ENCODE measurements at regions not wholly inside any gene's neighbourhood (a gene's known extent, or its start where the extent isn't known, plus 50 kb on each side); places are given as distances from the start of the nearest gene placed in this dataset.
"Not testable (repeated sequence)": the region's sequence is repeated elsewhere in the genome, so short reads cannot be mapped to it uniquely, and the experiment has no call there.

- DNase-seq = no peak
- in situ Hi-C loops (cut with MboI; ENCODE audit: low pct_unique_long_range_greater_than_20kb, low sequenced_read_pairs) = no loop called here
Observed at GRCh38 chr13:62433660-62434059, 1018.0 kb upstream of the PCDH20 start.

GRCh38 chr13:62432906-62433305, 1017.3 kb upstream of the PCDH20 start:
- in situ Hi-C loops (cut with MboI; ENCODE audit: low pct_unique_long_range_greater_than_20kb, low sequenced_read_pairs) = no loop called here

GRCh38 chr13:62432295-62432694, 1016.6 kb upstream of the PCDH20 start:
- in situ Hi-C loops (cut with MboI; ENCODE audit: low pct_unique_long_range_greater_than_20kb, low sequenced_read_pairs) = no loop called here
- no peak for DNase-seq

More at GRCh38 chr13:62432906-62433305, 1017.3 kb upstream of the PCDH20 start:
- DNase-seq = no peak

GRCh38 chr13:62431852-62432251, 1016.2 kb upstream of the PCDH20 start:
- in situ Hi-C loops (cut with MboI; ENCODE audit: low pct_unique_long_range_greater_than_20kb, low sequenced_read_pairs) = no loop called here
- DNase-seq = no peak

GRCh38 chr13:62418872-62419271, 1003.2 kb upstream of the PCDH20 start:
- in situ Hi-C loops (cut with MboI; ENCODE audit: low pct_unique_long_range_greater_than_20kb, low sequenced_read_pairs) = no loop called here
- no peak for DNase-seq

- in situ Hi-C loops (cut with MboI; ENCODE audit: low pct_unique_long_range_greater_than_20kb, low sequenced_read_pairs) = no loop called here
- DNase-seq = no peak
Observed at GRCh38 chr13:62418376-62418775, 1002.7 kb upstream of the PCDH20 start.

GRCh38 chr13:62407871-62408270, 992.2 kb upstream of the PCDH20 start:
- no peak for DNase-seq
- in situ Hi-C loops (cut with MboI; ENCODE audit: low pct_unique_long_range_greater_than_20kb, low sequenced_read_pairs) = no loop called here

- DNase-seq = no peak
- in situ Hi-C loops (cut with MboI; ENCODE audit: low pct_unique_long_range_greater_than_20kb, low sequenced_read_pairs) = no loop called here
Observed at GRCh38 chr13:62388515-62388914, 972.9 kb upstream of the PCDH20 start.

- in situ Hi-C loops (cut with MboI; ENCODE audit: low pct_unique_long_range_greater_than_20kb, low sequenced_read_pairs) = no loop called here
- DNase-seq = no peak
Observed at GRCh38 chr13:62387647-62388046, 972.0 kb upstream of the PCDH20 start.

GRCh38 chr13:62379241-62379640, 963.6 kb upstream of the PCDH20 start:
- DNase-seq; in situ Hi-C loops (cut with MboI; ENCODE audit: low pct_unique_long_range_greater_than_20kb, low sequenced_read_pairs): not testable (repeated sequence)

GRCh38 chr13:62377838-62378237, 962.2 kb upstream of the PCDH20 start:
- DNase-seq = no peak
- in situ Hi-C loops (cut with MboI; ENCODE audit: low pct_unique_long_range_greater_than_20kb, low sequenced_read_pairs) = no loop called here

- DNase-seq = no peak
- in situ Hi-C loops (cut with MboI; ENCODE audit: low pct_unique_long_range_greater_than_20kb, low sequenced_read_pairs) = no loop called here
Observed at GRCh38 chr13:62375653-62376052, 960.0 kb upstream of the PCDH20 start.

- in situ Hi-C loops (cut with MboI; ENCODE audit: low pct_unique_long_range_greater_than_20kb, low sequenced_read_pairs) = no loop called here
- no peak for DNase-seq
Observed at GRCh38 chr13:62371737-62372136, 956.1 kb upstream of the PCDH20 start.

- DNase-seq; in situ Hi-C loops (cut with MboI; ENCODE audit: low pct_unique_long_range_greater_than_20kb, low sequenced_read_pairs): not testable (repeated sequence)
Observed at GRCh38 chr13:62367971-62368370, 952.3 kb upstream of the PCDH20 start.

- no peak for DNase-seq
- in situ Hi-C loops (cut with MboI; ENCODE audit: low pct_unique_long_range_greater_than_20kb, low sequenced_read_pairs) = no loop called here
Observed at GRCh38 chr13:62360609-62361008, 945.0 kb upstream of the PCDH20 start.

- in situ Hi-C loops (cut with MboI; ENCODE audit: low pct_unique_long_range_greater_than_20kb, low sequenced_read_pairs) = no loop called here
- DNase-seq = no peak
Observed at GRCh38 chr13:62358646-62358932, 942.9 kb upstream of the PCDH20 start.

- peak; percentile 60 for DNase-seq
- in situ Hi-C loops (cut with MboI; ENCODE audit: low pct_unique_long_range_greater_than_20kb, low sequenced_read_pairs) = no loop called here
Observed at GRCh38 chr13:62357887-62358645, 942.4 kb upstream of the PCDH20 start.

- in situ Hi-C loops (cut with MboI; ENCODE audit: low pct_unique_long_range_greater_than_20kb, low sequenced_read_pairs) = no loop called here
- DNase-seq = no peak
Observed at GRCh38 chr13:62356977-62357376, 941.3 kb upstream of the PCDH20 start.

- no peak for DNase-seq
- in situ Hi-C loops (cut with MboI; ENCODE audit: low pct_unique_long_range_greater_than_20kb, low sequenced_read_pairs) = no loop called here
Observed at GRCh38 chr13:62337109-62337880, 921.6 kb upstream of the PCDH20 start.

- no peak for DNase-seq
- in situ Hi-C loops (cut with MboI; ENCODE audit: low pct_unique_long_range_greater_than_20kb, low sequenced_read_pairs) = no loop called here
Observed at GRCh38 chr13:62336507-62336906, 920.9 kb upstream of the PCDH20 start.

GRCh38 chr13:62333466-62333865, 917.8 kb upstream of the PCDH20 start:
- DNase-seq = no peak
- in situ Hi-C loops (cut with MboI; ENCODE audit: low pct_unique_long_range_greater_than_20kb, low sequenced_read_pairs) = no loop called here

Data from KBM-7 (cell line).